CD4-positive, alpha-beta T cell treated with Interleukin-21 for 1 hour (primary cell): ENCODE measurements at regions not wholly inside any gene's neighbourhood (a gene's known extent, or its start where the extent isn't known, plus 50 kb on each side); places are given as distances from the start of the nearest gene placed in this dataset.

Source experiments
- DNase-seq: peaks from one replicate; pipeline ENCODE4 v3.0.0-alpha.2; 2020

- DNase-seq, result no peak
These were observed 205.7 kb upstream of the BCOR start for GRCh38 chrX:40303256-40304077.

GRCh38 chrX:40300286-40300890 lies 202.6 kb upstream of the BCOR start:
- DNase-seq, result peak; percentile 8

GRCh38 chrX:40299641-40300046 lies 201.9 kb upstream of the BCOR start:
- DNase-seq, result peak; percentile 14

- no peak for DNase-seq
These were observed 201.1 kb upstream of the BCOR start for GRCh38 chrX:40298572-40299479.

- DNase-seq, result no peak
These were observed 200.3 kb upstream of the BCOR start for GRCh38 chrX:40298069-40298468.

- DNase-seq, result no peak
These were observed 193.8 kb upstream of the BCOR start for GRCh38 chrX:40291553-40291952.

- no peak for DNase-seq
These were observed 192.8 kb upstream of the BCOR start for GRCh38 chrX:40290517-40290916.

GRCh38 chrX:40285876-40286275 lies 188.1 kb upstream of the BCOR start:
- DNase-seq, result no peak

GRCh38 chrX:40284852-40285251 lies 187.1 kb upstream of the BCOR start:
- no peak for DNase-seq

GRCh38 chrX:40283981-40284380 lies 186.2 kb upstream of the BCOR start:
- no peak for DNase-seq

GRCh38 chrX:40282946-40283660 lies 185.3 kb upstream of the BCOR start:
- DNase-seq, result no peak

- DNase-seq, result no peak
These were observed 184.6 kb upstream of the BCOR start for GRCh38 chrX:40282348-40282747.

- DNase-seq, result peak; percentile 43
These were observed 183.7 kb upstream of the BCOR start for GRCh38 chrX:40281336-40282005.

- no peak for DNase-seq
These were observed 182.0 kb upstream of the BCOR start for GRCh38 chrX:40279762-40280161.

- no peak for DNase-seq
These were observed 181.3 kb upstream of the BCOR start for GRCh38 chrX:40279091-40279430.

- peak; percentile 78 for DNase-seq
These were observed 180.8 kb upstream of the BCOR start for GRCh38 chrX:40278340-40279090.

- no peak for DNase-seq
These were observed 179.9 kb upstream of the BCOR start for GRCh38 chrX:40277672-40278071.

- DNase-seq, result no peak
These were observed 175.7 kb upstream of the BCOR start for GRCh38 chrX:40273356-40274050.

- DNase-seq, result no peak
These were observed 175.0 kb upstream of the BCOR start for GRCh38 chrX:40272776-40273175.

GRCh38 chrX:40272141-40272540 lies 174.4 kb upstream of the BCOR start:
- DNase-seq, result no peak

- DNase-seq, result no peak
These were observed 170.4 kb upstream of the BCOR start for GRCh38 chrX:40268188-40268520.
